RKO (cell line): ENCODE measurements at regions not wholly inside any gene's neighbourhood (a gene's known extent, or its start where the extent isn't known, plus 50 kb on each side); places are given as distances from the start of the nearest gene placed in this dataset.

Experiments
- DNase-seq: peaks from one replicate; pipeline ENCODE4 v3.0.0-alpha.2; 2016; ENCODE audit warnings: low spot score

DNA sequence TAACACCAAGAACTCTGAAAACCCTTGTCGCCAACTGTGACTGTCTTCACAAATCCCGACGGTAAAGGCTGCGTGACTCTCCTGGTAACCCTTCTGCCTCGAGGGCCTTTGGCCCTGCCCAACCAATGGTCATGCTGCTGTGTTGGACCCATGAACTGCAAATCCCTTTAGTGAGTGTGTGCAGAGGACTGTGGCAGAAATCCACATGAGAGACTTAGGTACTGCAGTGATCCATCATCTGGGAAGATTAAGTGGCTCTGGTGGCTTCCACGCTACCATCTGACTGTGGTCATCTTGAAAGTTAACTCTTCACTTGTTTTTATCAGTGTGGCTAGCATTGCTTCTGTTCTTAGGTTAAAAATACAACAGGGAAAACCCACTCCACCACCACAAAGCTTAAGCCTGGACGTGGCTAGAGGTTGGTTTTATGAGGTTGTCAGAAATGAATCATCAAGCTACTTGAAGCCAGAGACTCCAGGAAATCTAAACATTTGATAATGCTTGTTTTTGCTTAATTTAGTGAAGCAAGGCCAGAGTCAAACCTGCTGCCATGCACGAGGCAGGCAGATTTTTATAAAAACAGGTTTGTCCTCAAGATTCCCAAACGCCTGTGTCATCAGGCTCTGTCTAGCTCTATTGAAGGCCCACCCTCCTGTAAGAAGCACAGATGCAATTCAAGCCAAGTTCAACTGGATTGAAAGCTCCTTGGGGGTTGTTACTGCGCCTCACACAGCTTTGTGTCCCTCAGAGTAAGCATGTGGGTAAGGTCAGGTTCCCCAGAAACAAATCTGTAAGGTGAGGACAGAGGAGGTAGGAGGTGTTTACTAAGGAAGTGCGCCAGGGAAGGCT, 52.7 kb upstream of the ERCC6L2 start:
- DNase-seq = no peak

DNA sequence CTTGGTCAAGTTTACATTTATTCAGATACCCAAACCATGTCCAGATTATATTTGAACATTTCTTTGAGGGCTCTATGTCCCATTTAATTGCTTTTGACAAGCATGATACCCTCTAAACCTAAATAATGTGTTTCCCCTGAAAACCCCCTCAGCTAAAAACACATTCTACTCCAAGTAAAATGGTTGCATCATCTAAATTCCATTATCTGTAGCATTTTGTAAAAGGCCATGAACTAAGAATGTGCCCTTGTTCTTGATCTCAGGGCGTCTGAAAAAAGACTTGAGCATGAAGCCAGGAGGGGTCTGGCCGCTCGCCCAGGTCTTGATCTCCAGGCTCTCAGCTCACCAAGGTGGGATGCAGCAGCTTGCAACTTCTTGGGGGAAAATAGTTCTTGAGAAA, 53.5 kb upstream of the ERCC6L2 start:
- no peak for DNase-seq

DNA sequence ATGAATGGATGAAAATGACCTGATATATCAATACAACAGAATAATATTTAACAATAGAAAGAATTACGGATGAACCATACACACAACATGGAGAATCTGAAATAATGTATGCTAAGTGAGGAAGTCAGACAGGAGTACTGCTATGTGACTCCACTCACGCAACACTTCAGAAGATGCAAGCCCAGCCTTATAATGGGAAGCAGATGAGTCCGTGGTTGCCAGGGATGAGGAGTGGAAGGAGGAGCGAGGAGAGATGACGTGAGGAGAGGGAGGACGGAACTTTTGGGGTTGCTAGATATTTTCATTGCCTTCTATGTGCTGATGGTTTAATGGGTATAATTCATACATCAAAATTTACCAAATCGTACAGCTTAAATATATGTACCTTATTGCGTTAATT, 55.4 kb upstream of the ERCC6L2 start:
- DNase-seq = no peak

DNA sequence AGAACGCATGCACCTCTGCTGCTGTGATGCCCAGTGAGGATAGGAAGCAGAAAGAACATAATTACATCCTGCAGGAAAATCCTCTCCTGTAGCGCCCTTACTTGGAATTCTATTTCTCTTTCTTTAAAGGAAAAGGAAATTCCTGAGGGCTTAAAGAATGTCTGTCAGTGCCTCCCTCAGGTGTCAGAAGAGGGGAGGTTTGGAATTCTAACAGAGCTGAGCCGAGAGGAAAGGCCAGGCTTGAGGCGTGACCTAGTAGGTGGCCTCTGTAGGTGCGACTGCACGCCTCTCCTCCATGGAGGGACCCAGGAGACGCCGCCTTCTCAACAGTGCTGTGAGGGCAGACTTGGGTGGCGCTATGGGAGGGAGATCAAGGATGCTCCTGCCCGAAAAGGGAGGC, 55.9 kb upstream of the ERCC6L2 start:
- no peak for DNase-seq

DNA sequence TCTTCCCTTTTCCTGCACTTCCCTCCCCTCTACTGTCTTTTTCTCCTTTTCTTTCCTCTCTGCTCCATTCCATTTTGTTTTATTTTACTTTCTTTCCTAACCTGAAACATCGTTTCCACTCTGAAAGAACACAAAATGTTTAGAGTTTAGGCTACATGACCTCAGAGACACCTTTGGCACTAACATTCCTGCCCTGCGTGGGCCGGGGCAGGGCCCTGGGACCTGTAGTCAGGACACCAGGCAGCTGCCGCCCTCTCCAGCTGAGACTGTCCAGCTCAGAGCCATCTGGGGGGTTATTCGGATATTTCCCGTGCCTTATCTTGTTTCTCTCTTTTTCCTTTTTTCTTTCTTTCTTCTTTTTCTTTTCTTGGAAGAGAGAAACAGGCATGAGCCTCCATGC, 58.3 kb upstream of the ERCC6L2 start:
- DNase-seq = no peak

DNA sequence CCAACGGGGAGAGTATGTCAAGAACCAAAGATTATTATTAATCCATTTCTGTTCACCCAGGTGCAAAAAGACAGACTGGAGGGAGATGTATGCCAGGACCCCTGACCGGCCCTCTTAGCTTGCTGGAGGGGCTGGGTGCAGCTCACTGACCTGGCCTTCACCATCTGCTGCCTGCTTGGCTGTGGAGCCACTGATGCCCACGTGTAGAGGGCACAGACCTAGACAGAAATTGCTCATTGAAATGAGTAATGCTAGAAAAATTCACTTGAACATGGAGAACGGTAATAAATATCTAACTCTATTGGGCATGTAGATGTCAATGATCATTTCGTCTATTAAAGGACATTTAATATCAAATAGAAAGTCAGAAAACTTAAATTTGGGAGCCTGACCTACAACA, 58.8 kb upstream of the ERCC6L2 start:
- DNase-seq = peak; percentile 13

DNA sequence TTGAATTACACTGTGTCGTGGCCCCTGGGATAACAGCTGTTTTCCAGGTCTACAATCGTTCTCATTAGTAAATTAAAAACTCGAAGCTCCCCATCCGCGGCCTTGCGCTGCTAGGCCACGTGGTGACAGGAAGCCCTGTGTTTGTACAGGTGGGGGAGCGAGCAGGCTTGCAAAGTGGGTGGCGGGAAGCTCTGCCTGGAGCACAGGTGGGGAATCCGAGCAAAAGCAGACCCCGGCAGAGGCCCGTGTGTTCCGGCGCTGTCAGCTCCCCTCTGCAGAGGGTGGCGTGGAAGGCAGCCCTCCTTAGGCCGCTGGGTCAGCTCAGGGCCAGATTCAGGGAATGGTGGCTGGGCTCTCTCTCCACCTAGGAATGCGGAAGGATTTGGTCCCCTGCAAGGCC, 59.5 kb upstream of the ERCC6L2 start:
- DNase-seq = no peak

DNA sequence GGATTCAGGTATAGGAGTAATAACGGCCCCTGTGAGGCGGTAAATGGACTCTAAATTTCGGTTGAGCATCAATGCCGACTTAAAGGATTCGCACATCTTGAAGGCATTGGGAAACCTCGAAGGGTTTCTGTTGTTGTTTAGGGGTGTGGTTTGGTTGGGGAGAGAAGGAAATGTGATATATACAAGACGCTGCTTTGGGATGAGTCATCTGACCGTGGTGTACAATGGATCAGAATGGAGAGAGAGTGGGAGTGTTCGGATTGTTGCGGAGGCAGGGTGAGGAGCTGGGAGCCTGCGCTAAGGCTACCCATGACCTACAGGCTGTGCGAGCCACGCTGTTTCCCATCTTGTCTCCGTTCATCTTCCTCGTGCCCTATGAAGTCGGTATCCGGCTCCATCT, 60.4 kb upstream of the ERCC6L2 start:
- no peak for DNase-seq

DNA sequence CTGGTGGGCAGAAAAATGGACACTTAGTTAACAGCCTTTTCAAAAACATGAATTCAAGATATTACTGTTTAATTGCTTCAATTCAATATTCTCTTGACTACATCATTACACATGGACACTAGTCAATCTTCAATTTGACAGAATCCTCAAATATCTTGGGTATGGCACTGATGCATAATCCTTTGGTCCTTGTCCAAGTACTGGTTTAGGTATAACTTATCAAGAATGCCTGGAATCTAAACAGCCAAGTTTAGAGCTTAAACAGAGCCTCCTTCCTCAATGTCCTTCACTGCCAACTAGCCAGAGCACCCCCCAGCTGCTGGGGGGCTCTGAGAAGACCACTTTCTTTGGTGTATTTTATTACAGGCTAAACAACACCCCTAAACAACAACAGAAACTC, 61.6 kb upstream of the ERCC6L2 start:
- DNase-seq = no peak

DNA sequence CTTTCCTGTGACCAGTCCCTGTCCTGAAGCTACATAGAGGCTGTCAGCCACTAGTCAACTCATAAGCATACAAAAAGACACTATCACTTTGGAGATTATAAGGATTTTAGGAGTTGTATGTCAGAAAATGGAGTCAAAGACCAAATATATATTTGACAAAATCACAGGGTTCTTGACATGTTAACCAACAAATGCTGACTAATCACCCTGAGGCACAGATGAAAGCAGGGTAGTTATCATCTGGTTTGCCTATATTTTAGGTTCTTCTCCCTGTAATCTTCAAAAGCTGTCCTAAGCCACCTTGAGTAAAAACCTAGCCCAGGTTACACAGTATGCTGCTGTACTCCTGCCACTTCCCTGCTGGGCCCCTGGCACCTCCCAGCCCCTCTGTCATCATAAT, 64.7 kb upstream of the ERCC6L2 start:
- no peak for DNase-seq

DNA sequence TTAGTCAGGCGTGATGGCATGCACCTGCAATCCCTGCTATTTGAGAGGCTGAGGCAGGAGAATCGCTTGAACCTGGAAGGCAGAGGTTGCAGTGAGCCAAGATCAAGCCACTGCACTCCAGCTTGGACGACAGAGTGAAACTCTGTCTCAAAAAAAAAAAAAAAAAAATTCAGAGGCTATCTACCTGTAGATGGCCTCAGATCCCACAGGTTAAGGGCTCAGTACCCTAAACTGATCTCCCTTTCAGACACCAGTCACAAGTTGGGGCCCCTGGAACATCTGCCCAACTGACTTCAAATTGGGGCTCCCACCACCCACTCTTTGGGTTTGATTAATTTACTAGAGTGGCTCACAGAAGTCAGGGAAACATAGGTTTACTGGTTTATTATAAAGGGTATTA, 65.4 kb upstream of the ERCC6L2 start:
- no peak for DNase-seq

DNA sequence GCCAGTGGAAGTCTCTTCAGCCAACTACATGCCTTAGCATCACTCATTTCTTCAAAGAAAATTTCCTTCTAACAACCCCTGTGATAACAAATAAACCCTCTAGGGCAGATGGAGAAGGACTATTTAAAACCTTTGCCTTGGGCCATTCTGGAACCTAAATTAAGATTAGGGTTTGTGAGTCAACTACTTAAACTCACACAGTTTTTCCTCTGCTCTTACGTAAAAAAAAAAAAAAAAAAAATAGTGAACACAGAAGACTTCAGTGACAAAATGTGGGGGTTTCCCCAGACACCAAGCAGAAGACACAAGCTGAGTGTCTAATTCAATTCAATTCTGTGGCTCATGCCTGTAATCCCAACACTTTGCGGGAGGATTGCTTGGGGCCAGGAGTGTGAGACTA, 65.8 kb upstream of the ERCC6L2 start:
- DNase-seq = no peak

DNA sequence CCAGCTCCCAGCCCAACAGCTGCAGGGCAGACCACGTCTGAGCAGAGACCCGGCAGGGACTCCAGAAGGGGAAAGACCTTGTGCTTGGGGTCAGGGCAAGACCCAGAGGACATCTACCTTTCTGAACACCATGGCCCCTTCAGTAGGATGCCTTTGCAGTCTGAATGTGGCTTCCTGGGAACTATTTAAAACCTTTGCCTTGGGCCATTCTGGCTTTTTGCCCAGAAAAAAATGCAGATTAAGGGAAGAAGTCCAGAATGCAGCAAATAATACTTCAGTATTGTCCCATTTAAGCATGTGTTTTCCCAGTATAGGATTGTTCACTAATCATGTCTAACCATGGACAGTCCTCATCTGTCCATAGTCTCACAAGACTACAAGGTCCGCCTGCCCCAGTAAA, 67.5 kb upstream of the ERCC6L2 start:
- DNase-seq = no peak

DNA sequence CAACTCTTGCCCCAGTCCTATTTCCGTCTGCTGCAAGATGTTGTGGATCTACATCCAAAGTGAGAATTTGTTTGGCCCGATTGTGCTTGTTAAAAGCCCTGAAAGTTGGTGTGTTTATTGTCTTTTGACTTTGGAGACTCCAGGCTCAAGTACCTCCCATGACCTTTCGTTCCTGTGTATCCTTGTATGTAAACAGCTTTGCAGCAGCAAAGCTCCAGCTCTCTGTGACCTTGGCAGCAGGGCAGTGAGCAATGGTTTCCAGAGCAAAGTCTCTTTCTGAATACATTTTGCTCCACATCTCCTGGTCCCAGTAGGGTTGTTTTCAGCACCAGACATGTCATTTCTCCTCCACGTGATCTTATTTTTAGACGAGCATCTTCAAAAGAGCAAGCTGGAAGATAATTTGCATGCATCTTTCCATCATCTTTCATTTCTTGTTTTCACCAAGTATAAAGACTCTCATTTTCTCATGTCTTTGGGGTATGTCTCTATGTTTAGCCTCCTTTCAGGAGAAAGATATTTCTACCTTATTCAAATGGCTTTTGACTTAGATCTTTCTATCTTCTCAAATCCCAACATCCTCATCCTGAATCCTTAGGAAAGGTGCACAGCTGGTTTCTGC, 68.1 kb upstream of the ERCC6L2 start:
- no peak for DNase-seq

DNA sequence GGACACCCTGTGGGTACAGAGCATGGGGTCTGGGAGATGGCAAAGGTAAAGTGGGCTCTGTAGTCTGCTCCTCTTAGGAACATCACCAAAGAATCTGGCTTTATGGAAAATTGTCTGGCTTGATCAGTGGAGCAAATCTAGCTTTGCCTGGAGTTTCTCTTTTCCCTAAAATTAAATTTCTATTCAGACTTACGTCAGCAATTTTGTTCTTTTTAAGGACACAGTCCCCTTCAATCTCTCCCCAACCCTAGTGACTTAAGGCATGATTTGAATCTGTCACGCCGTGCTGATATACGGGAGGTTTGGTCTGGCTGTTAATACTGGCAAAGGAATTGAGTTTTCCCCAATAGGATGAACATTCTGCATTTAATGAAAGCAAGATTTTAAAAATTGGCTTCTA, 72.3 kb upstream of the ERCC6L2 start:
- DNase-seq = no peak

DNA sequence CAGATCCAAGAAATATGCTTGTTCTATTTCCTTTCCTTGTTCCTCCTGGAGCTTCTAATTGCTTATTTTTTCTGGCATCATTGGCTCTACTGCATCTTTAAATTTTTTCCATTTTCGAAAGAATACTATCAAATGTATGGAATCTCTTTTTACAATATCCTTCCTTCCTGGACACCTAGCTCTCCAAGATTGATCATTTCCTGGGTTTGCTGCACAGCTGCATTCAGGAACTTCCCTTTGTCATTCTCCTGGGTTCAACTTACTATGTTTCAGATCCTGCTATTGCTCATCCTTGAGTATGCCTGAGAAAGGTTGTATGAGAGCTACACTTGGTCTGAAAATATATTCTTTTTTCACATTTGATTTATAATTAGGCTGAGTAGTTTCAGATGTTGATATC, 73.7 kb upstream of the ERCC6L2 start:
- no peak for DNase-seq

DNA sequence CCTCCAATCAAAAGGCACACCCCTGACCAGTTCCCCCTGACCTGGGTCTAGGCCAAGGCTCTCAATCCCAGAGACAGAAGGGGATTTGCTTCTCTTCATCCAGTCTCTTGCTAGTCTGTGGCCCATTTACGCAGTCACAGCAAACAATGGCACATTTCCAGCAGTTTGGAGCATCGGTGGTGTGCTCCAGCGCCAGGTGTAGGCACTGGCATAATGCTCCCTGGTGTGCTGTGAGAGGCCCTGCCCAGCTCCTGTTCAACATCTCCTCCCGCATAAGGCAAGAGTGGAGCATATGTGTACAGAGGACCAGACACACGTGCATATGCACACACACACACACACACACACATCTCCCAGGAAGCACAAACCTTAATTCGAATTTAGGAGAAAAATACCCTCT, 79.5 kb upstream of the ERCC6L2 start:
- DNase-seq = no peak

DNA sequence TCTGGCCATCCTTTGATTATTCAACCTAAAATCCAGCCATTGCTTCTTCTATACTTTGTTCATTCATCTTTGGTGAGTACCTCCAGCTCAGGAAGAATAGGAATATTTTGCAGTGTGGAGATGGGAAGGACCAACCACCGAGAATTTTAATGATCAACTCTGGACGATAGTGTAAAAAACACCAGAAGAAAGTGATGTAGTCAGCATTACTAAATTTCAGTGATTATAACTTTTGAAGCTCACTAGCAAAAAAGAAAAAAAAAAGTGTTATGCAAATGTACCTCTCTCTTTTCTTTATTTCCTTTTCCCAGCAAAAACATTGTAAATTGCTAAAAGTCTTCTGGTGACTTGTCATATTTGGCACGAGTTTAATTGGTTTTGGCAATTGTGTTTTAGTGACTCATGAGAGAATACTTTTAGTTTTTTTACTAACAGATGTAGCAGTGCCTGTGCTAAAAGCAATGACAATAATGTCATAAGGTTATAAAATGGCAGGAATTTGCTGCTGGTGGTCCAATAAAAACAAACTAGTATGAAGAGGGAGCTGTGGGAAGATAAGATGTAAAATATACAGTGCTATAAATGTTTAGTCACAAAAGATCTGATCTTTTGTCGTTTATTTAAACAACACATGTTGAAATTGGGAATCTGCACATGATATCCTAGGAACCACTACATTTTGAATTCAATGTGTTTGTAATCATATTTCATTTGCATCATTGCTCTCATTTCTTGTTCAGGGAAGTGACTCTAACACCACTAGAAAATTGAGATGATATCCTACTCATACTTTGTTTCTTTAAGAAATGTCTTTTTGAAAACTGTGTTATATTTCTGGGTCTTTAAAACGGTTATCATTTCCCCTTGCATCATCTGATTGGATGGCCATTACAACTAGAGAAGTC, 81.3 kb upstream of the ERCC6L2 start:
- peak; percentile 37 for DNase-seq

DNA sequence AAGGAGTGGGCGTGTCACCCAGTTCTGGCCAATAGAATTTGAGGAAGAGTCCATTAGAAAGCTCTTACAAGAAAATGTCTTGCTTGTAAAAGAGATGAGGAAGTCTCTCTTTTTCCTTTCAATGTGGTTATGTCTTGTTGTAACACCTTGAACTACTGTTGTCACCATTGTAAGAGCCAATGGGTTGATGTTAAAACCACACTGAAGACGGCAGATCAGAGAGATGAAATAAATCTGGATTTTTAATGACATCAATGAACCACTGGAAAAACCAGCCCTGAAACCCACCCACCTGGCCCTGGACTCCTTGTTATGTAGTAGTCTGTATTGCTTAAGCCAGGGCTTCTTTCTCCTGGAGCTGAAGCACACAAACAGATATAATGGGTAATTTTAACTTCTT, 83.8 kb upstream of the ERCC6L2 start:
- no peak for DNase-seq

DNA sequence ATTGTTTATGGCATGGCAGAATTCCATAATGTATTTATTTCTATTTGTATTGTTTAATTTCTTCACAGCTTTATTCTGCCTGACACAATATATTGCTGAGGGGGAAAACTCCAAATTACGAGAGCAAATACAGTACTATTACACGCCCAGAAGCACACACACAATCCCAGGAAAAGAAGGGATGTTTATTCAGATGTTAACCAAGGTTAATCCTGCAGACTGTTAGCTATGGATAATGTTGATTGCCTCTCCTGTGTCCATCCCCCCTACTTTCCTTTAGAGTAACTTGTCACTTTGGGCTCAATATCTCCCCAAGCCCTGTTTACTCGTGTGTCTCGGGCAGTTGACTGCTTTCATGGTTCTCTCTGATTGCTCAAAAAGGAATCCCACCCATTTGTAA, 84.2 kb upstream of the ERCC6L2 start:
- no peak for DNase-seq

DNA sequence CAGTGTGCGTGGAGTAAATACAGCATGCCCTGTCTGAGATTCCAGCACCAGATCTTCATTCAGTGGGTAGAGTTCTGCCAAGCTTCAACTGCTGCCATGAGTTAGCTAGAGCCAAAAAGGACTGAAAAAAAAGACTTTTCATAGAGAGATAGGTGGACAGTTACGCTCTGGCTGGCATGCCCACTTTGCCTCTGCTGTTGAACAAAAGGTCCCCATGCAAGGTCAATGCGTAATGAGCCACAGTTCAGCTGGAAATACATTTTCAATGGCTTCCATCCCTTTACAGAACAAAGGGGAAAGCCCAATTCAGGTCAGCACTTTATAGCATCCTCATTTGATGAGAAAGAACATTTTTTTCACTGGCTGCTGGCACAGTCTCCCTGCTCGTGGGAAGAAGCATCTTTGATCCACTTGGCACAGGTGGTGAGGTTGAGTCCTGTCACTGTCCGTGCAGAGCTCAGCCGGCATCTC, 86.9 kb upstream of the ERCC6L2 start:
- no peak for DNase-seq

DNA sequence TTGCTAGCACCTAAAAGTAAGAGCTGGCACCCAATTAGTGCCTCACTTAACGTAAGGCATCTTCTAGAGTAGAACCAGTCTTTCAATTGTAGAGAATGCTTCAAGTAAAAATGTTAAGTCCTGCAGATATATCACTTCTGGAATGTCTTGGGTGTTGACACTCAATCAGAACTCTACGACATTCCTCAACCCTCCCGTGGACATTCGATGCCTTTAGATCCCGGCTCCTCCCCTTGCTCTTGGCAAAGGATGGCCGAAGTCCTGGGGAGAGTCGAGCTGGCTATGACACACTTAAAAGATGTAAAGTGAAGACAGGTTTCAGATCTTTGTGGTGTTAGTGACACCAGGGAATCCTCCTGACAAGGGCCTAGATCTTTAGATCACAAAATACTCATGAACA, 87.5 kb upstream of the ERCC6L2 start:
- no peak for DNase-seq

DNA sequence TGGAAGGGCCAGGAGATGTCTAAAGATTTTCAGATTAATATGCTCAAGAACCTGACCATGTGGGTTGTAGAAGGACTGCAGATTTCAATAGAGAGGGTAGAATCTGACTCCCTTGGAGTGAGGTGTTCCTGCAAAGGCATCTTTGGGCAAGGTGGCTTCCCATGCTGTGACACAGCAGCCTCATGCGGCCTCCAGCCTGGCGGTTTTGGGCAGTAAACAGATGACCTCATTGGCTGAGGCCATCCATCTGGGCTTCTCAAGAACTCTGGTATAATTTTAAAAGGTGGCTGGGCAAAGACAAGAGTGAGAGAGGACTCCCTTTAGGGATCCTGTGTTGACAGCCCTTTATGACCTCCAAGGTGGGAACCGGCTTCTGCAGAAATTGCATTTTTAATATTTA, 90.3 kb upstream of the ERCC6L2 start:
- no peak for DNase-seq
